Transverse colon (tissue), 4 donors: ENCODE measurements at regions not wholly inside any gene's neighbourhood (a gene's known extent, or its start where the extent isn't known, plus 50 kb on each side); places are given as distances from the start of the nearest gene placed in this dataset.

ENCODE experiments used
- DNase-seq: peaks from one replicate; pipeline ENCODE4 v3.0.0-alpha.2; 2019
- H3K27ac ChIP-seq, 4 donors: fragments of 200-600 bp; sonication (generic); 2 replicates each; pipeline ENCODE4 v1.5.1; 2016 to 2018; ENCODE audit warnings: inconsistent platforms in 4 of 4
- H3K27me3 ChIP-seq: fragments of 200-600 bp; sonication (generic); 2 replicates; pipeline ENCODE4 v1.5.1; 2017; ENCODE audit warnings: inconsistent platforms
- H3K36me3 ChIP-seq, 4 donors: fragments of 200-600 bp; sonication (generic); 2 replicates each; pipeline ENCODE4 v1.5.1; 2017 to 2019; ENCODE audit warnings: inconsistent platforms in 4 of 4
- H3K4me1 ChIP-seq, 4 donors: fragments of 200-600 bp; sonication (generic); 2 replicates each; pipeline ENCODE4 v1.5.1; 2017 to 2020; ENCODE audit warnings: inconsistent platforms in 4 of 4
- H3K4me3 ChIP-seq, 4 donors: fragments of 200-600 bp; sonication (generic); 1 replicate in 1 of 4; 2 replicates in 3 of 4; pipeline versions ENCODE4 v1.5.1 to v1.6.1; 2017 to 2019; ENCODE audit warnings: inconsistent platforms in 4 of 4
- H3K9me3 ChIP-seq, 2 donors: fragments of 200-600 bp; sonication (generic); 2 replicates each; pipeline ENCODE4 v1.5.1; 2017 to 2019; ENCODE audit warnings: inconsistent platforms in 2 of 2
- EP300 ChIP-seq: sonication (generic); formaldehyde crosslinking; IDR thresholded peaks from one replicate; pipeline ENCODE4 v1.6.1; 2017; ENCODE audit warnings: antibody characterized with exemption, low read depth
- POLR2A ChIP-seq: fragments of 450-650 bp; IDR thresholded peaks from one replicate; pipeline ENCODE4 v1.6.1; 2016; ENCODE audit warnings: antibody characterized with exemption, mild to moderate bottlenecking, moderate library complexity
- POLR2AphosphoS5 ChIP-seq, 3 donors: sonication (generic); formaldehyde crosslinking; IDR thresholded peaks; one replicate each; pipeline ENCODE4 v1.6.1; 2016; ENCODE audit warnings: antibody characterized with exemption in 3 of 3
- WGBS, 2 donors: methylation state at CpG; one replicate each; pipeline ENCODE4 v1.1.5; 2018; ENCODE audit warnings: low coverage in 1 of 2; 5-methylcytosine and 5-hydroxymethylcytosine counted together
- in situ Hi-C, 4 donors: fragments of 200-750 bp; cut with MboI; loops; one replicate each; pipeline versions ENCODE4 v1.15.0 to v1.15.1; 2017; ENCODE audit warnings: low sequenced_read_pairs in 3 of 4, low pct_ligation_motif_present in 1 of 4, low pct_unique_long_range_greater_than_20kb in 1 of 4
- intact Hi-C: fragments of 100-400 bp; cut with DNase I; formaldehyde crosslinking; loops from one replicate; pipeline ENCODE4 v1.15.1; 2023; ENCODE audit warnings: low total_unique reads
- TF ChIP-seq, protein P1 (sequence below), 5 experiments: fragments of 200-600 bp in 3 of 5; fragments of 450-650 bp in 2 of 5; sonication (generic) in 3 of 5; IDR thresholded peaks; 1 replicate in 2 of 5; 2 replicates in 3 of 5; pipeline ENCODE4 v1.5.1; 2016 to 2017; ENCODE audit warnings: antibody characterized with exemption in 5 of 5, inconsistent platforms in 3 of 5, mild to moderate bottlenecking in 2 of 5, moderate library complexity in 1 of 5

DNA sequence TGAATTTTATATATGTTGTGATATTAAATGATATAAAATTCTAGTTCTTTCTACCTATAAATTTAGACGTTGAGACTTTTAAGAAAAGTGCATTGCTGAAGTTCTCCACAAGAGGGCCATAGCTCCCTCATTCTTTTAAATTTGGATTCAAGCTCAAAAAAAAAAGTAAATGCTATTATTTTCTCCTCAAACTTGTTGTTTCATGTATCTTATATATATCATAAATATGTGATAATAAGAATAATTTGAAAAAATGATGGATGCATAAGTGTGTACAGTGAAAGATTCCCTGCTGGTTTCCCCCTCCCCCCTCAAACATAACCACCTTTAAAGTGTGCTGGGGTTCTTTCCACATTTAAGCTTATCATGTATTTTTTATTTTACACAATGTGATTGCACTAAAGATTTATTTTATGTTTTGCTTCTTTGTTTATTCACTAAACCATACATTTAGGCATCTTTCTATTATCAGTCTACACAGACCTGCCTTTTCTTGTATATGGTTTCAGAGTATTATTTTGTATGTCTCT, 769.4 kb upstream of the GOLIM4 start:
- no peak for DNase-seq
- Histone ChIP-seq H3K27me3 (no peaks in the 10 kb centered on the region), H3K36me3 (no peaks in the 10 kb centered on the region), H3K4me3 (no peak overlapping the region), H3K27ac (no peak overlapping the region), H3K9me3 (no peaks in the 10 kb centered on the region), H3K4me1 (peaks cover 0 to 47% (median 15%) of the 10 kb centered on the region in 4 donors)
- intact Hi-C loops (loop anchor here (10.0 kb wide), 1 partner anchor 800 kb away; the partner anchor contains the start of gene MECOM), in situ Hi-C loops (no loop called here)
- TF ChIP-seq, protein P1, sequence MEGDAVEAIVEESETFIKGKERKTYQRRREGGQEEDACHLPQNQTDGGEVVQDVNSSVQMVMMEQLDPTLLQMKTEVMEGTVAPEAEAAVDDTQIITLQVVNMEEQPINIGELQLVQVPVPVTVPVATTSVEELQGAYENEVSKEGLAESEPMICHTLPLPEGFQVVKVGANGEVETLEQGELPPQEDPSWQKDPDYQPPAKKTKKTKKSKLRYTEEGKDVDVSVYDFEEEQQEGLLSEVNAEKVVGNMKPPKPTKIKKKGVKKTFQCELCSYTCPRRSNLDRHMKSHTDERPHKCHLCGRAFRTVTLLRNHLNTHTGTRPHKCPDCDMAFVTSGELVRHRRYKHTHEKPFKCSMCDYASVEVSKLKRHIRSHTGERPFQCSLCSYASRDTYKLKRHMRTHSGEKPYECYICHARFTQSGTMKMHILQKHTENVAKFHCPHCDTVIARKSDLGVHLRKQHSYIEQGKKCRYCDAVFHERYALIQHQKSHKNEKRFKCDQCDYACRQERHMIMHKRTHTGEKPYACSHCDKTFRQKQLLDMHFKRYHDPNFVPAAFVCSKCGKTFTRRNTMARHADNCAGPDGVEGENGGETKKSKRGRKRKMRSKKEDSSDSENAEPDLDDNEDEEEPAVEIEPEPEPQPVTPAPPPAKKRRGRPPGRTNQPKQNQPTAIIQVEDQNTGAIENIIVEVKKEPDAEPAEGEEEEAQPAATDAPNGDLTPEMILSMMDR (IDR thresholded peaks at IDR 0.05): peak; percentile 59 to 76 (median 65)
- no peak for TF ChIP-seq POLR2A
- TF ChIP-seq POLR2AphosphoS5 (IDR thresholded peaks at IDR 0.05): no peak
- TF ChIP-seq EP300: no peak
- WGBS, 2 donors: 0 to 2% methylated on average over 1 of the region's 1 CpG

DNA sequence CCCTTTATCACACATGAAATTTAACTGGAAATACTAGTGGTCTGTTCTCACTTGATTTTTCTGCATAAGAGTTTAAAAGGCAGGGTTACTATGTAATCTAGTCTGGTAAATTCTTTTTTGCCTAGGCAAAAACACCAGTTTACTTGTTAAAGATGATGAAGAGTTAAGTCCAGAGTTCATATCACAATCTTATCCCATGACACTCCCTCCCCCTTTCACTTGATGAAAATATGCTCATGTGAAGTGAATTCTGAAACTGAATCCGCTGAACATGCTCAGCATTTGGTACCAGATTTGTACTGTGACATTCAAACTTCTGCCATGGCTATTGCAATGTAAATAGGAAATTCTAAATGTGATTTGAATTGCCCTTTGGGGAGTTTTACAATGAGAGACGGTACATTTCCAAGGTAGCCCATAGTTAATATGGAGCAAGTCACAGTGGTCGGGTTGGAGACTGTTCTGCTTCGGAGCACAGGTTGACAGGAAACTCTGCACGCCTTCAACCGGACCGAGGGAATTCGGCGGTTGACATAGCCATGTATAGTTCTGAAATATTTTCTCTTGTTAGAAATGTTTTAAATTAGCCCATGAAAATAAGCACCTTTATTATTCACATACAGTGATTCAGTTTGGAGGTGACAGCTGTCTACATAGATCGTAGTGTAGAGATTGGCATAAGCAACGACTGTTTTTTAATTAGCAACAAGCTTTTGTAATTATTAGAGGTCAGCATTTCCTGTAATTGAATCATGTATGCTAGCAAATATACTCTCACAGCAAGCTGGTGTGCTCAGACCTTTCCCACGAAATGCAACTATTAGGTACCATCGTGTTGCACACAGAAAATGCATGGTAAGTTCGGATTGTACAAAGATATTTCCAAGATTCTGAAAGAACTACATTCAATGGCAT, 768.6 kb upstream of the GOLIM4 start:
- WGBS, 2 donors: 44 to 58% methylated on average over 8 to 14 of the region's 14 CpGs
- Histone ChIP-seq H3K4me3 (no peak overlapping the region), H3K9me3 (no peaks in the 10 kb centered on the region), H3K36me3 (no peaks in the 10 kb centered on the region), H3K27ac (no peak overlapping the region), H3K4me1 (peaks cover 0 to 48% (median 15%) of the 10 kb centered on the region in 4 donors), H3K27me3 (no peaks in the 10 kb centered on the region)
- TF ChIP-seq, protein P1 (IDR thresholded peaks at IDR 0.05): no peak
- TF ChIP-seq POLR2A (no peak), POLR2AphosphoS5 (IDR thresholded peaks at IDR 0.05) (no peak), EP300 (no peak)
- DNase-seq: no peak
- intact Hi-C loops (loop anchor here (10.0 kb wide), 1 partner anchor 800 kb away; the partner anchor contains the start of gene MECOM), in situ Hi-C loops (no loop called here)

DNA sequence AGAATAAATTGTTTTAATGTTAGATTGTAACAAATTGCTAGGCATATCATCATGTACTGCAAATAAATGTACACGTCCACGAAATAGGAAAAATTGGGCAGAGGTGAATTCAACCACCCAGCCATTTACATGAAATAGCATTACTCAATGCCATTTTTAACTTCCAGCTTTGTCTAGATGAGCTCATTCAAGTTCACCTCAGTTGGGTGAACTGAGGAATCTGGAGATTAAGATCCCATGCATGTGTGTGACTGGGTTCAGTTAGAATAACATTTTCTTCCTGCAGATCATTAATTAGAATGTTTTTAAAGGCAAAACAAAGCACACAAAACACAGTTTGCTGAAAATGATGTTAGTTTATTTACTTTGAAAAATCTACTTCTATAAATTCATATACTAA, 767.8 kb upstream of the GOLIM4 start:
- no peaks in the 10 kb centered on the region for H3K27me3 ChIP-seq
- H3K27ac ChIP-seq: no peak overlapping the region

DNA sequence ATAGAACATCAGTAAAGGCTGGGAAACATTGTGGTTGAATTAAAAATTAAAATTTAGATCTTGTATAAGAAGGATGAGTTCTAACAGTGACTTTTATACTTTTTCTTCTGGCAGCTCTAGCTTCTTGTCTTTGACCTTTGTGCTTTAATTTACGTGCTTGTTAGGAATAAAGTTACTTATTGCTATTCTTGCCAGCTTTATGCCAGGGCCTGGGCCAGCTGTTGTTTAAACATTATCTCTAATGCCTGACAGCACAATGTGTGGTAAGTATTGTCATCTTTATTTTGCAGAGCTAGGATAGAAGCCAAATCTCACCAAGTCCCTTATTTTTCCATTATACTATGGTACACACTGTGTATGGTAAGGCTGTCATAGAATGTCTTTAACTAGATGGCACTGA, 766.7 kb upstream of the GOLIM4 start:
- intact Hi-C loops (loop anchor here (10.0 kb wide), 1 partner anchor 802 kb away; the partner anchor contains the start of gene MECOM), in situ Hi-C loops (no loop called here)
- peaks cover 0 to 46% (median 15%) of the 10 kb centered on the region in 4 donors for H3K4me1 ChIP-seq
- H3K9me3 ChIP-seq: no peaks in the 10 kb centered on the region
- TF ChIP-seq EP300 (no peak), POLR2A (no peak), POLR2AphosphoS5 (IDR thresholded peaks at IDR 0.05) (no peak)
- TF ChIP-seq, protein P1 (IDR thresholded peaks at IDR 0.05): no peak
- no peaks in the 10 kb centered on the region for H3K36me3 ChIP-seq
- peak; percentile 32 for DNase-seq
- peak overlapping the region in 2 of 4 donors; percentile 36 to 62 for H3K27ac ChIP-seq
- H3K4me3 ChIP-seq: no peak overlapping the region
- WGBS, 2 donors: 26 to 40% methylated on average over 1 of the region's 1 CpG
- H3K27me3 ChIP-seq: no peaks in the 10 kb centered on the region

More for the DNA sequence above, 767.8 kb upstream of the GOLIM4 start:
- Histone ChIP-seq H3K36me3 (no peaks in the 10 kb centered on the region), H3K4me1 (peaks cover 0 to 48% (median 15%) of the 10 kb centered on the region in 4 donors), H3K4me3 (no peak overlapping the region), H3K9me3 (no peaks in the 10 kb centered on the region)
- WGBS, 2 donors: 44 to 46% methylated on average over 2 of the region's 2 CpGs
- no peak for DNase-seq
- intact Hi-C loops (loop anchor here (10.0 kb wide), 1 partner anchor 801 kb away; the partner anchor contains the start of gene MECOM), in situ Hi-C loops (no loop called here)
- TF ChIP-seq POLR2AphosphoS5 (IDR thresholded peaks at IDR 0.05): no peak
